ENCODE measurements at regions not wholly inside any gene's neighbourhood (a gene's known extent, or its start where the extent isn't known, plus 50 kb on each side); places are given as distances from the start of the nearest gene placed in this dataset.

- Histone ChIP-seq H3K27me3 (replicated peaks; ENCODE audit: insufficient read depth, low read length) (no peaks in the 10 kb centered on the region), H3K9me3 (replicated peaks; ENCODE audit: insufficient read depth, low read length) (no peaks in the 10 kb centered on the region)
Measured at GRCh38 chr5:2640717-2641116, 110.8 kb downstream of the IRX2 start.

DNA sequence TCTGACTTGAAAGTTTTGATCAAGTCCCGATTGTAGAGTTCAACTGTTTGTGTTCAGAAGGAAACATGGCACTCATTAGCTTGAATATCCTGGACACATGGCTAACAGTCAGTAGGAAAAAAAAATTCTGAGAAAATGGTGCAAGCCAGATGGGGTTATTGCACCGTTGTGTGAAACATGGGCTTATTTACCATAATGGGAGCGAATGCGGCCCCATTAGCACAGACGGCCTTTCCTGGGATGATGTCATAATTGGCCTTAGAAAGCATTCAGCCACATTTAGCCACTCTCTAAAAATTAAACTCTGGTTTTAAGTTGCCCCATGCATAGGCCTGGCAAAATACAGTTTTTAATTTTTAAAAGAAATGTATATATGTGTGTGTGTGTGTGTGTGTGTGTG is 112.1 kb downstream of the IRX2 start:
- Histone ChIP-seq H4K20me1 (ENCODE audit: insufficient read depth, low read length) (no peaks in the 10 kb centered on the region), H2AFZ (ENCODE audit: low read length) (no peak overlapping the region), H3K79me2 (ENCODE audit: low read length) (no peaks in the 10 kb centered on the region), H3K27ac (ENCODE audit: low read length) (no peak overlapping the region), H3F3A (ENCODE audit: insufficient read depth, low read length) (no peaks in the 10 kb centered on the region), H3K4me2 (ENCODE audit: low read depth, low read length) (no peak overlapping the region), H3K9me2 (replicated peaks; ENCODE audit: insufficient read depth, low read length) (no peaks in the 10 kb centered on the region), H3K4me3 (ENCODE audit: low read length) (no peak overlapping the region), H3K9me3 (replicated peaks; ENCODE audit: insufficient read depth, low read length) (no peaks in the 10 kb centered on the region), H3K36me3 (replicated peaks; ENCODE audit: insufficient read depth, low read length) (no peaks in the 10 kb centered on the region), H3K27me3 (replicated peaks; ENCODE audit: insufficient read depth, low read length) (no peaks in the 10 kb centered on the region), H3K4me1 (ENCODE audit: low read length) (0 out of 2 replicates have a peak, but pooled peaks cover 8% of the 10 kb centered on the region), H3K9ac (ENCODE audit: low read length) (no peak overlapping the region)
- DNase-seq, result no peak
- TF ChIP-seq CTCF (IDR thresholded peaks at IDR 0.05; ENCODE audit: low read length) (no peak), EZH2 (optimal IDR thresholded peaks at IDR 0.05; ENCODE audit: low read depth, low read length) (no peak), EZH2phosphoT487 (IDR thresholded peaks at IDR 0.05; ENCODE audit: low read length) (no peak)

More at GRCh38 chr5:2640717-2641116, 110.8 kb downstream of the IRX2 start:
- TF ChIP-seq CTCF (IDR thresholded peaks at IDR 0.05; ENCODE audit: low read length) (no peak), EZH2phosphoT487 (IDR thresholded peaks at IDR 0.05; ENCODE audit: low read length) (no peak), EZH2 (optimal IDR thresholded peaks at IDR 0.05; ENCODE audit: low read depth, low read length) (no peak)
- Histone ChIP-seq H3K4me1 (ENCODE audit: low read length) (no peaks in the 10 kb centered on the region), H3K9me2 (replicated peaks; ENCODE audit: insufficient read depth, low read length) (no peaks in the 10 kb centered on the region), H4K20me1 (ENCODE audit: insufficient read depth, low read length) (no peaks in the 10 kb centered on the region), H3K27ac (ENCODE audit: low read length) (no peak overlapping the region), H3K9ac (ENCODE audit: low read length) (no peak overlapping the region), H3F3A (ENCODE audit: insufficient read depth, low read length) (no peaks in the 10 kb centered on the region), H2AFZ (ENCODE audit: low read length) (no peak overlapping the region), H3K79me2 (ENCODE audit: low read length) (no peaks in the 10 kb centered on the region), H3K36me3 (replicated peaks; ENCODE audit: insufficient read depth, low read length) (no peaks in the 10 kb centered on the region), H3K4me2 (ENCODE audit: low read depth, low read length) (no peak overlapping the region), H3K4me3 (ENCODE audit: low read length) (no peak overlapping the region)
- no peak for DNase-seq

DNA sequence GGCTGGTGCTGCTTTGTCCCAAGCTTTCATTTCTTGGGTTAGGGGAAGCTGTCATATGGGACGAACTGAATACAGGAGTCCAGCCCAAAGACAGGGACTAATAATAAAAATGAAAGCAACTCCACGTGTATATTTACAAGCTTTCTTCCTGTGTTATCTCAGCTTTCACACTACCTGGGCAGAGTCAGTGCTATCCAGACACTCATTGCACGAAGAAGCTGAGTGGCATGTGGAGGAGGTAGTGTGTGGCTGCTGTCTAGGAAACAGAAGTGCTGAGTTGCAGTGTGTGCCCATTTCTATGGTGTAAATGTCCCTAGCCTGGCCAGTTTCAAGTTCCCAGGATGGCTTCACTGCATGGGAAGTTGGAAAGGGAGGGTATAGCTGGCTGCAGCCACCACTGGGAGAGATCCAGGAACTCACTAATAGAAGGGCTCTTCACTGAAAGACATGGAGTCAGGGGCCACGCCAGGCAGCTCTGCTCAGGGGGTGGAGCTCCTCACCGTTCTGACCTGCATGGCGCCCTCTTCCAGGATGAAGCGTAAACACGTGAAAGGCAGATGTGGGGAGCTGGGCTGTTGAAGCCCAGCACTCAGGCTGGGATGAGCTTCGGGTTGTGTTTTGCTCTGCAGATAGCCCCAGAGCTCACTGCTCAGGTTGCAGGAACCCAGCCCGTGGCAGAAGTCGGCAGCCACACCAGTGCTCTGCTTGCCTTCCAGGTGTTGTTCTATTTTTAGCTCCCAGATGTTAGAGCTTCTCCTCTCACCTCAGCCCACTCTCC is 116.9 kb downstream of the IRX2 start:
- H4K20me1 ChIP-seq (ENCODE audit: insufficient read depth, low read length), result no peaks in the 10 kb centered on the region
- H3K9me2 ChIP-seq (replicated peaks; ENCODE audit: insufficient read depth, low read length), result no peaks in the 10 kb centered on the region
- no peaks in the 10 kb centered on the region for H3K9me3 ChIP-seq (replicated peaks; ENCODE audit: insufficient read depth, low read length)
- no peaks in the 10 kb centered on the region for H3K36me3 ChIP-seq (replicated peaks; ENCODE audit: insufficient read depth, low read length)
- no peaks in the 10 kb centered on the region for H3F3A ChIP-seq (ENCODE audit: insufficient read depth, low read length)
- peak overlapping the region; percentile 38 for H3K4me3 ChIP-seq (ENCODE audit: low read length)
- H3K27me3 ChIP-seq (replicated peaks; ENCODE audit: insufficient read depth, low read length), result no peaks in the 10 kb centered on the region
- peak; percentile 65 for DNase-seq
- no peaks in the 10 kb centered on the region for H3K79me2 ChIP-seq (ENCODE audit: low read length)
- H2AFZ ChIP-seq (ENCODE audit: low read length), result peak overlapping the region; percentile 65
- H3K9ac ChIP-seq (ENCODE audit: low read length), result no peak overlapping the region
- peak overlapping the region; percentile 50; the same call in 1 of the 2 replicates for H3K27ac ChIP-seq (ENCODE audit: low read length)
- H3K4me2 ChIP-seq (ENCODE audit: low read depth, low read length), result peak overlapping the region; percentile 63
- 0 out of 2 replicates have a peak, but pooled peaks cover 8% of the 10 kb centered on the region for H3K4me1 ChIP-seq (ENCODE audit: low read length)
- TF ChIP-seq CTCF (IDR thresholded peaks at IDR 0.05; ENCODE audit: low read length) (no peak), EZH2phosphoT487 (IDR thresholded peaks at IDR 0.05; ENCODE audit: low read length) (no peak), EZH2 (optimal IDR thresholded peaks at IDR 0.05; ENCODE audit: low read depth, low read length) (no peak)
